Subcutaneous abdominal adipose tissue (tissue), 5 donors: ENCODE measurements at regions not wholly inside any gene's neighbourhood (a gene's known extent, or its start where the extent isn't known, plus 50 kb on each side); places are given as distances from the start of the nearest gene placed in this dataset.

ENCODE experiments used
- H3K27ac ChIP-seq: one replicate; pipeline ENCODE4 v1.7.0; 2013; ENCODE audit warnings: low read depth, mild to moderate bottlenecking, inconsistent platforms, low read length, moderate library complexity
- H3K27me3 ChIP-seq, 5 donors: one replicate each; pipeline ENCODE4 v1.7.0; 2013; ENCODE audit warnings: low read length in 5 of 5, inconsistent platforms in 1 of 5; ENCODE audit not compliant: control insufficient read depth in 5 of 5, insufficient read depth in 4 of 5
- H3K36me3 ChIP-seq, 5 donors: one replicate each; pipeline ENCODE4 v1.7.0; 2013; ENCODE audit warnings: low read length in 5 of 5; ENCODE audit not compliant: control insufficient read depth in 5 of 5, insufficient read depth in 5 of 5
- H3K4me1 ChIP-seq, 5 donors: one replicate each; pipeline ENCODE4 v1.7.0; 2013; ENCODE audit warnings: low read length in 5 of 5, mild to moderate bottlenecking in 3 of 5, moderate library complexity in 1 of 5; ENCODE audit not compliant: control insufficient read depth in 5 of 5, insufficient read depth in 5 of 5
- H3K4me3 ChIP-seq, 5 donors: one replicate each; pipeline ENCODE4 v1.7.0; 2013; ENCODE audit warnings: low read length in 5 of 5, low read depth in 1 of 5
- H3K9ac ChIP-seq, 5 donors: one replicate each; pipeline ENCODE4 v1.7.0; 2013; ENCODE audit warnings: low read length in 5 of 5, mild to moderate bottlenecking in 4 of 5, moderate library complexity in 3 of 5
- H3K9me3 ChIP-seq, 5 donors: one replicate each; pipeline ENCODE4 v1.7.0; 2013; ENCODE audit warnings: low read length in 5 of 5; ENCODE audit not compliant: control insufficient read depth in 5 of 5
- donor health status: healthy.
- donor health status: healthy.
- donor health status: healthy.
- donor health status: healthy.
- donor health status: healthy.

DNA sequence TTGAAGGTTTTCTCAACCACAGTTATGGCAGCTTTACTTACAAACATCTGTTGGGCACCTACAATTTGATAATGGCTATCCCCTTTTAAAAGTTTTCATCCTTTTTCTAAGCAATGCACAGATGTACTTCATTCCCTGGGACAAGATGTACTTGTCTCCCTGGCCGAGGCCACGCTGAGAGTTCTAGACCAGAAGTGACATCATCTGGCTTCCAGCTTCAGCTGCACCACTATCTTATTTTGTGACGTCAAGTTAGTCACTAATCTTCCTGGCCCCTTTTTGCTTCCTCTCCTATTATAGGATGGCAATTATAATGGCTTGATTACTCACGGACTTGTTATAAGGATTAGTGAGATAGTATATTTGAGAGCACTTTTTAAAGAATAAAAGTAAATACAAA, 386.4 kb downstream of the BCL11A start:
- no peak overlapping the region for H3K9ac ChIP-seq

DNA sequence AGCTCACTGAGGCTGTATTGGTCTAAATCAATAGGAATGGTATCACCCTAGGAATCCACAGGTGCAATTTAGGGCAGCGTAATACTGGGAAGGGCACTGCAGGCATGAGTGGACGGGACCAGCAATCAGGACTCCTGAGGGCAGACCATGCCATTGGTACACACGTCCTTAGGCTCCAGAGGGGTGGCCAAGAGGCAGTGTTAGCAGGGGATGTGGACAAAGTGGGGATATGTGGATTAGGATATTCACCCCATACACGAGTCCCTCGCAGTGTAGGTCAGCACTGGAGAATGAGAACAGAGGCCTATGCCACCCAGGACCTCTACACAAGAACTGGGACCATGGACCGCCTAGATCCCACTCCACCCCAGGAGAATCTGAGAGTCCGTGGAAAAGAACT, 389.8 kb downstream of the BCL11A start:
- H3K36me3 ChIP-seq, result no peaks in the 10 kb centered on the region
- H3K27me3 ChIP-seq, result peaks cover 0 to 4% (median 0%) of the 10 kb centered on the region in 5 donors
- no peaks in the 10 kb centered on the region for H3K9me3 ChIP-seq
- H3K9ac ChIP-seq, result no peak overlapping the region
- H3K4me1 ChIP-seq, result no peaks in the 10 kb centered on the region
- H3K4me3 ChIP-seq, result no peak overlapping the region
- no peak overlapping the region for H3K27ac ChIP-seq

More for the DNA sequence above, 386.4 kb downstream of the BCL11A start:
- H3K9me3 ChIP-seq, result no peaks in the 10 kb centered on the region
- H3K27ac ChIP-seq, result no peak overlapping the region
- H3K36me3 ChIP-seq, result no peaks in the 10 kb centered on the region
- H3K27me3 ChIP-seq, result peaks cover 0 to 4% (median 0%) of the 10 kb centered on the region in 5 donors
- H3K4me3 ChIP-seq, result no peak overlapping the region
- H3K4me1 ChIP-seq, result no peaks in the 10 kb centered on the region

DNA sequence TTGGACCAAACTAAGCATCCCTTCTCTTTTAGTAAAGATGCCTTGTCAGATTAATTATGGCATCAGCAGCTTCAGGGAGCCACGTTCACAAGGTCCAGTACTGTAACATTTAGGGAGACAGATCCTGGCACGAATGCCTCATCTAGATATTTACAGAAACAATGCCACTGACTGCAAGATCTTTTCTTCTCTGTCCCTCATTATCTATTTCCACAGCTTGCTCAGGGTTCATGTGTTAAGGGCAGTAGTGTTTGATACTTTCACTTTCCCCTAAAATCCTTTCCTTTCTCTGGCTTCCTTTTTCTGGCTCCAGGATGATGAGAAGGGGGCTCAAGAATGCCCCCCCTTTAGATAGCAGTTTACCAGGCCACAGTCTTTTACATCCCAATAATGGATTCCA, 393.9 kb downstream of the BCL11A start:
- H3K4me1 ChIP-seq, result no peaks in the 10 kb centered on the region
- H3K4me3 ChIP-seq, result no peak overlapping the region
- H3K27ac ChIP-seq, result no peak overlapping the region
- peaks cover 0 to 7% (median 0%) of the 10 kb centered on the region in 5 donors for H3K27me3 ChIP-seq
- no peaks in the 10 kb centered on the region for H3K36me3 ChIP-seq
- H3K9me3 ChIP-seq, result no peaks in the 10 kb centered on the region
- H3K9ac ChIP-seq, result no peak overlapping the region

DNA sequence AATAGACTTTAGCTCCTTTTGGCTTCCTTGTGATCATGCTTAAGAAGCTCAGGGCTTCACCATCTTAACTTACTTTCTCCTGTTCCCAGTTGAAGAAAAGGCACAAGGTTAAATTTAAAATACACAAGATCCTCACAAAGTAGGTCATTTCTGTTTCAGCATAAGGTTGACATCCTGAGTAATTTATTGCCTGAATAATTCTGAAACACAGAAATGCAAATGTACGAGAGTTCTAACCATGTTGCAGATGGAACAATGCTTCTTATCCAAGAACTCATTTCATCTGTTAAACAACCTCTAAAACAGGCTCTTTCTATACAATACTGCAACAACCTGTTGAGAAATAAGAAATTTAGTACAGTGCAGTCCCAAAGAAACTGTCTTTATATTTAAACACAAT, 395.2 kb downstream of the BCL11A start:
- no peak overlapping the region for H3K9ac ChIP-seq
- H3K4me1 ChIP-seq, result no peaks in the 10 kb centered on the region
- peaks cover 0 to 3% (median 0%) of the 10 kb centered on the region in 5 donors for H3K27me3 ChIP-seq
- no peaks in the 10 kb centered on the region for H3K9me3 ChIP-seq
- H3K4me3 ChIP-seq, result no peak overlapping the region
- H3K27ac ChIP-seq, result no peak overlapping the region
- H3K36me3 ChIP-seq, result no peaks in the 10 kb centered on the region

DNA sequence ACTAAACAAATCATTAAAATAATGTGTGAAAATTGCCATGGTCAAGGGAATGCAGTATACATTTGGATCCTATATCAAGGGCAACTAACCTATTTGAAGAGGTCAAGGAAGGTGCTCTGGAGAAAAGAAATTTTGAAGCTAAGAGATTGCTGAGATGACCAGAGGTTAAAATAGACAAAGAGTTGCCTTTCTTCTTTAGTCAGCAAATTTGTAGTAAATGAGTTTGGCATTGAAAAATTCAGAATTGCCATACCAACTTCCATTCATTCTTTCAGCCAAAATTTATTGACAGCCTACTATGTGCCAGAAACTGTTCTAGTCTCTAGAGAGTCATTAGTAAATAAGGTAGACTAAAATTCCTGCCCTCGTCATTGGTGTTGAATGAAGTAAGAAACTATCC, 396.2 kb downstream of the BCL11A start:
- no peaks in the 10 kb centered on the region for H3K36me3 ChIP-seq
- H3K27me3 ChIP-seq, result peaks cover 0 to 3% (median 0%) of the 10 kb centered on the region in 5 donors
- peaks cover 0 to 4% (median 0%) of the 10 kb centered on the region in 5 donors for H3K9me3 ChIP-seq
- no peak overlapping the region for H3K9ac ChIP-seq
- no peaks in the 10 kb centered on the region for H3K4me1 ChIP-seq
- no peak overlapping the region for H3K4me3 ChIP-seq
- H3K27ac ChIP-seq, result no peak overlapping the region

DNA sequence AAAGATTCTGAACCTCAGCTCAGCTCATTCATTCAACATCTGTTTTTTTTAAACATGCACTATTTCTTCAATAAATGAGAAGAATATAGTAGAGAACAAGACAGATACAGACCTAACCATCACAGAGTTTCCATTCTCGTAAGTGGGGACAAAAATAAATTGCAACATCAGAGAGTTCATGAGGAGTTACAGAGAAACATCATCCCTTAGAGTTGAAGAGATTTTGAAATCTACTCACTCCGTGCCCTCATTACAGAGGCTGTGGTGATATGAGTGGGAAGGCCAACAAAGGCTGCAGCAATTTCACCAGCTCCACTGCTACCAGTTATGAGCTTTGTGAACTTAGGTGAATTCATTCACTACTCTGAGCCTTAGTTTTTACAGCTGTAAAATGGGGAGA, 399.3 kb downstream of the BCL11A start:
- no peak overlapping the region for H3K9ac ChIP-seq
- H3K27me3 ChIP-seq, result peaks cover 0 to 3% (median 0%) of the 10 kb centered on the region in 5 donors
- H3K27ac ChIP-seq, result no peak overlapping the region
- H3K4me3 ChIP-seq, result no peak overlapping the region
- no peaks in the 10 kb centered on the region for H3K36me3 ChIP-seq
- peaks cover 0 to 5% (median 0%) of the 10 kb centered on the region in 5 donors for H3K9me3 ChIP-seq
- no peaks in the 10 kb centered on the region for H3K4me1 ChIP-seq

DNA sequence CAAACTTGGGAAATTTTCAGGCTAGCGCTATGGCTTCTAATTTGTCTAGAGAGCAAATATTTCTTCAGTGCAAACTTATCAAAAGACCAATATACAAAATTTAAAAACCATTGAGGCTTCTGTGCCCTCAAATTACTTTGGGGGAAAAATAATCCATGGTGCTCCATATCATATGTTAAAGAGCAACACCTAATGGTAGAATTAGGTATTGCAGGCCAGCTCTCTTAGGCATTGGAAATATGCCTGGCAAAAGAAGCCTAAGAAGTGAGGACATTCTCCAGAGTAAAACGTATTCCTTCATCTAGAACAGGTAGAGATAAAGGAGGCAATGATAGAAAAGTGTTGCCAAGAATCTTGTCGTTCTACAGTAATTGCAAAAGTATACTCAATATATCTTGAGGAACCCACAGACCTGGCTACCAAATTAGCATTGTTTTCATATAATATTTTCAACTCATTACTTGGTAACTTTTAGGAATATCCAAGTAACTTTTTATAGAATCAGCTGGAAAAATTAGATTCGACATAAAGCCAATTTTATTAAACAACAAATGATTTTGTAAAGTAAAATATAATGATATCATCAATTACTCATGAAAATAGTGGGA, 401.1 kb downstream of the BCL11A start:
- H3K4me3 ChIP-seq, result no peak overlapping the region
- H3K36me3 ChIP-seq, result no peaks in the 10 kb centered on the region
- no peak overlapping the region for H3K27ac ChIP-seq
- no peaks in the 10 kb centered on the region for H3K4me1 ChIP-seq
- H3K9ac ChIP-seq, result no peak overlapping the region
- peaks cover 0 to 5% (median 0%) of the 10 kb centered on the region in 5 donors for H3K9me3 ChIP-seq
- H3K27me3 ChIP-seq, result peaks cover 0 to 3% (median 0%) of the 10 kb centered on the region in 5 donors

DNA sequence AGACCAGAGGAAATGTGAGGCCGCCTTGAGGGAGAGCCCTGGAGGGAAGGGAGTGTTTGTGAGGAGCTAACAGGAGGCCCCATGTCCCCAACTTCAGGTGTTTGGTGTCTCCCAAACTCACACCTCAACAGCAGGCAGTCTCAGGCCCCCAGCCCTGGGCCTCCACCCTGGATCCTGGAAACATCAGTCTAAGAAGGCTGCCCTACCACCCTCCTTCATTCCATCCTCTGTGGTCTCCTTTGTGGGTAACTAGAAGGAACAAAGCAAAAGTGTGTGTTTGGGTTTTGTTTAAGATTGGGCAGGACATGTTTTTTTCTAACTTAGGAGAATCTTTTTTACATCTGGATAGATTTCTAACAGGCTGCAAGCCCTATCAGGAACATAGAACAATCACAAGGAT, 404.3 kb downstream of the BCL11A start:
- Histone ChIP-seq H3K4me3 (no peak overlapping the region), H3K27ac (no peak overlapping the region), H3K4me1 (no peaks in the 10 kb centered on the region), H3K9me3 (peaks cover 0 to 5% (median 0%) of the 10 kb centered on the region in 5 donors), H3K36me3 (no peaks in the 10 kb centered on the region), H3K9ac (no peak overlapping the region), H3K27me3 (no peaks in the 10 kb centered on the region)

DNA sequence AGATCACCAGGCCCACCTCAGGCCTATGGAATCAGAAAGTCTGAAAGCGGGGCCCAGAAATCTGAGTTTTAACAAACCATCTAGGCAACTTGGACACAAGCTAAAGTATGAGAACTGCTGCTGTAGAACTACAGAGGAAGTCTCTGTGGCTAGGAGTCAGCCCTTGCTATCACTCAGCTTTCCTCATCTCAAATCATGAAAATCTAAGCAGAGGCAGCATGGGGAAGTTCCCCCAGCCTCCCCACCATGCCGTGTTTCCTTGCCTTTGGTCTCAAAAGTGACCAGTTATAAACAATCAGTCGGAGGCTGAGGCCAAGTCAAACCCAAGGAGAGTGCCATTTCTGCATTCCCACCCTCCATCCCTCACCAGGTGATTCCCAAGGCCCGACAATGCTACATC, 404.7 kb downstream of the BCL11A start:
- Histone ChIP-seq H3K9me3 (peaks cover 0 to 5% (median 0%) of the 10 kb centered on the region in 5 donors), H3K9ac (no peak overlapping the region), H3K27me3 (no peaks in the 10 kb centered on the region), H3K36me3 (no peaks in the 10 kb centered on the region), H3K4me3 (no peak overlapping the region), H3K4me1 (no peaks in the 10 kb centered on the region), H3K27ac (no peak overlapping the region)

DNA sequence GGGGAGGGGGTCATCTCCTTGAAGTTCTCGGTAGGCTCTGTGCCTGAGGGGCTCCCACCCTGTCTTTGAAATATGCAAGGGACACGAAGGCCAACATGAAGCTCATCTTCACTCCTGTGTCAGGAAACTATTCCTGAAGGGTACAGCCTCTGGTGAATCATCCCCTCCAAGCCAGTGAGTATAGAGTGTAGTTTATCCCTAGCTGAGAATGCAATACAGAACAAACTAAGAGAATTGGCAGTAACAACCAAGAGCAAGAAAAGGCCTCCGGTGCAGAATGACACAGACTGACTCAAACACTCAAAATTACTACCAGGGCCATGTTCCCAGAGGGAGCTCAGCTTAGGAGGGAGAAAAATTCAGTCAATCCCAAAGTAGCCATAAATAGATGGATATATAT, 413.3 kb downstream of the BCL11A start:
- Histone ChIP-seq H3K4me3 (no peak overlapping the region), H3K9ac (no peak overlapping the region), H3K27ac (no peak overlapping the region), H3K9me3 (peaks cover 0 to 12% (median 4%) of the 10 kb centered on the region in 5 donors), H3K27me3 (no peaks in the 10 kb centered on the region), H3K4me1 (no peaks in the 10 kb centered on the region), H3K36me3 (no peaks in the 10 kb centered on the region)
